ENCODE measurements at regions not wholly inside any gene's neighbourhood (a gene's known extent, or its start where the extent isn't known, plus 50 kb on each side); places are given as distances from the start of the nearest gene placed in this dataset.
"Not testable (repeated sequence)": the region's sequence is repeated elsewhere in the genome, so short reads cannot be mapped to it uniquely, and the experiment has no call there.

DNA sequence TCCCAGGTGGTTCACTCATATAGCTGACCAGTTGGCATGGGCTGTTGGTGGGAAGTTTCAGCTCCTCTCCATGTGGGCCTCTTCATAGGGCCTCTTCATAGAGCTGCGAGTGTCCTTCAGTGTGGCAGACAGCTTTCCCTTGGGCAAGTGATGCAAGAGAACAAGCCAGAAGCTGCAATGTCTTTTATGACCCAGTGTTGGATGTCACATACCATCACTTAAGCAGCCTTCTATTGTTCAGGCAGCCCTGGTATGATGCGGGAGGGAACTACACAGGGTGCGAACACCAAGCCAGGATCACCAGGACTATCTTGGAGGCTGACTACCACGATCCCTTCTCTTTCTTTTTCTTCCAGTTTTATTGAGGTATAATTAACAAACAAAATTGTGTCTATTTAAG lies 126.5 kb upstream of the ITGA6 start:
- ChIA-PET POLR2A (no interaction called here), CTCF (interaction anchor here (1.0 kb wide), 2 partner anchors 13 to 14 kb away, joined by 3 read pairs; no protein-coding TSS in a partner anchor)
- no peak for DNase-seq (ENCODE audit: extremely low spot score)
- TF ChIP-seq, protein P1, sequence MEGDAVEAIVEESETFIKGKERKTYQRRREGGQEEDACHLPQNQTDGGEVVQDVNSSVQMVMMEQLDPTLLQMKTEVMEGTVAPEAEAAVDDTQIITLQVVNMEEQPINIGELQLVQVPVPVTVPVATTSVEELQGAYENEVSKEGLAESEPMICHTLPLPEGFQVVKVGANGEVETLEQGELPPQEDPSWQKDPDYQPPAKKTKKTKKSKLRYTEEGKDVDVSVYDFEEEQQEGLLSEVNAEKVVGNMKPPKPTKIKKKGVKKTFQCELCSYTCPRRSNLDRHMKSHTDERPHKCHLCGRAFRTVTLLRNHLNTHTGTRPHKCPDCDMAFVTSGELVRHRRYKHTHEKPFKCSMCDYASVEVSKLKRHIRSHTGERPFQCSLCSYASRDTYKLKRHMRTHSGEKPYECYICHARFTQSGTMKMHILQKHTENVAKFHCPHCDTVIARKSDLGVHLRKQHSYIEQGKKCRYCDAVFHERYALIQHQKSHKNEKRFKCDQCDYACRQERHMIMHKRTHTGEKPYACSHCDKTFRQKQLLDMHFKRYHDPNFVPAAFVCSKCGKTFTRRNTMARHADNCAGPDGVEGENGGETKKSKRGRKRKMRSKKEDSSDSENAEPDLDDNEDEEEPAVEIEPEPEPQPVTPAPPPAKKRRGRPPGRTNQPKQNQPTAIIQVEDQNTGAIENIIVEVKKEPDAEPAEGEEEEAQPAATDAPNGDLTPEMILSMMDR (IDR thresholded peaks at IDR 0.05; ENCODE audit: control extremely low read depth, extremely low read depth, low read depth, missing control alignments): no peak

DNA sequence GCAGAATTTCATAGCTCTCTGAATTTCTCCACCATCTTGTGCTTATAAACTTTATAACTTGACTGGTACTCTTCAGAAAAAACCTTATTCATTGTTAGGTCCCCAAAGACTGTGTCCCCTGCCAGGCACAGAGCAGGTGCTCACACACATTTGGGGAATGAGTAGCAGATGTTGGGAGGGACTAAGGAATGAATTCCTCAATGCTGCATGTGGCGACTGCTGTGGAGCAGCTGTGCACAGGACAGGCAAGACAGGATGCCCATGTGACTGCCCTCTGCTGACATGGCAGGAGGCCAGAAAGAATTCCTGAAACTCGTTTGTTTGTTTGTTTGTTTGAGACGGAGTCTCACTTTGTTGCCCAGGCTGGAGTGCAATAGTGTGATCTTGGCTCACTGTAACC lies 122.3 kb upstream of the ITGA6 start:
- CTCF ChIA-PET: no interaction called here
- POLR2A ChIA-PET: no interaction called here
- DNase-seq (ENCODE audit: extremely low spot score): no peak
- TF ChIP-seq, protein P1 (IDR thresholded peaks at IDR 0.05; ENCODE audit: control extremely low read depth, extremely low read depth, low read depth, missing control alignments): no peak

DNA sequence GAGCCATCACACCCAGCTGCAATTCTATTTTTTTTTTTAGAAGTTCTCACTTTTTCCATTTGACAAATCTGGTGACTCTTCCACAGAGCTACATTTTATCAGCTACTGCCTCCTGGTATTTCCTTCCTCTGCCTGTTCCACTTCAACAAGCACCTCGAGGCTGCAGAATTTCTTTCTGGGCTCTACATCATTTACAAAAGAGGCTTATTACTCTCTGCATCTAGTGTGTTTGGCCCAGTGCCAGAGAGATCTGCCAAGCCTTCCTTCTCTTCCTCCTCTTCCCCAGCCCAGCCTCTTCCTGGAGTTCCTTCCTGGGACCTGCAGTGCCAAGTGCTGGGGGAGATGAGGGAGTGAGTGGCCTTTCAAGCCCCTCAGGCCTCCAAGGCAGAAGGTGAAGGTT lies 119.6 kb upstream of the ITGA6 start:
- no peak for DNase-seq (ENCODE audit: extremely low spot score)
- POLR2A ChIA-PET: no interaction called here
- CTCF ChIA-PET: no interaction called here
- TF ChIP-seq, protein P1 (IDR thresholded peaks at IDR 0.05; ENCODE audit: control extremely low read depth, extremely low read depth, low read depth, missing control alignments): no peak

DNA sequence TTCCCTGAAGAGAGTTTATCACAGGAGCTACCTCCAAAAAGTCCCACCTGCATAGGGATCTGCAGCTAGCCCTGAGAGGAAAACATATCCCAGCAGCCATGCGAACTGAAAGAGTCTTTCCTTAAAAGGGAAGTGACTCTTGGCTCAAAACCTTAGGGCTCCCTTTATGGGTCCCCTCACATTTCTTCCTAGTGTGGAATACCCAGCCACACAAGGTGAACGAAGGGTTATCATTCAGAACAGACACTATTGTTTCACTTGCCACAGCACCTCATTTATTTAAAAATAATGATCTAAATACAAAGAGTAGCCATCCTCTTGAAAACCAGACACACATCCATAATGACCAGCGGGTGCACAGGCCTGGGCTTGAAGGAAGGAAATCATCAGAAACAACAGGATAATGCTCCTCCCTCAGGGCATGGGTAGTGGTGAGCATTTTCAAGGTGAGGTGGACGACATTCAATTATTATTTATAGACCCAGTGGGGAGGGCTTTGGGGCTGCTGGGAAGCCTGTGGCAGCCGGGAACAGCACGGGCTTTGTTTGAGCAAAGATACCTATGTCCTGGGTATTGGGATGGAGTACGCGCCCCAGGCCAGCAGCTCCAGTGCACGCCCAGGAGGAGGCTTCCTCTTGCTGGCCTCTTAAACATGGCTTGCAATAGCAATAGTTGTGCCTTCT lies 119.0 kb upstream of the ITGA6 start:
- ChIA-PET CTCF (no interaction called here), POLR2A (no interaction called here)
- TF ChIP-seq, protein P1 (IDR thresholded peaks at IDR 0.05; ENCODE audit: control extremely low read depth, extremely low read depth, low read depth, missing control alignments): no peak
- DNase-seq (ENCODE audit: extremely low spot score): no peak

DNA sequence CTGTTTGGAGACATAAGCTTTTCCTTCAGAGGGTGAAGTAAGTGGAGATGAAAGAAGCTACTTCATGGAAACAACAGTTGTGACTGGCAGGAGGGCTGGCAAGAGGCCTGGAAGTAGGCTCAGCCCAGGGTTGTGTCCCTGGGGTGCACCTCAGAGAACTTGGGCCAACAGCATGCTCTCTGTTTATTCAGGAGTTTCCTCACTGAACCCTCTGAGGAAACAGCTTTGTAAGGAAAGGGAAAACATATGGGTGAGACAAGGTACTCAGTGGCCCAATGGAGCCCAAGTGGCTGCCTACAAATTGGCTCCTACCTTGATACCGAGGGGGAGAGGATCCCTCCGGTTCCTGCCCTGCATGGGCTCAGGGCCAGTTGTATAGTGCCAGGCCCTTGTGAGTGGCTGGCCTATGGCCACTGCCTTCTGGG lies 115.5 kb upstream of the ITGA6 start:
- ChIA-PET POLR2A (no interaction called here), CTCF (interaction anchor here (1.0 kb wide), 1 partner anchor 13 kb away, joined by 5 read pairs; no protein-coding TSS in a partner anchor)
- no peak for DNase-seq (ENCODE audit: extremely low spot score)
- TF ChIP-seq, protein P1 (IDR thresholded peaks at IDR 0.05; ENCODE audit: control extremely low read depth, extremely low read depth, low read depth, missing control alignments): no peak

DNA sequence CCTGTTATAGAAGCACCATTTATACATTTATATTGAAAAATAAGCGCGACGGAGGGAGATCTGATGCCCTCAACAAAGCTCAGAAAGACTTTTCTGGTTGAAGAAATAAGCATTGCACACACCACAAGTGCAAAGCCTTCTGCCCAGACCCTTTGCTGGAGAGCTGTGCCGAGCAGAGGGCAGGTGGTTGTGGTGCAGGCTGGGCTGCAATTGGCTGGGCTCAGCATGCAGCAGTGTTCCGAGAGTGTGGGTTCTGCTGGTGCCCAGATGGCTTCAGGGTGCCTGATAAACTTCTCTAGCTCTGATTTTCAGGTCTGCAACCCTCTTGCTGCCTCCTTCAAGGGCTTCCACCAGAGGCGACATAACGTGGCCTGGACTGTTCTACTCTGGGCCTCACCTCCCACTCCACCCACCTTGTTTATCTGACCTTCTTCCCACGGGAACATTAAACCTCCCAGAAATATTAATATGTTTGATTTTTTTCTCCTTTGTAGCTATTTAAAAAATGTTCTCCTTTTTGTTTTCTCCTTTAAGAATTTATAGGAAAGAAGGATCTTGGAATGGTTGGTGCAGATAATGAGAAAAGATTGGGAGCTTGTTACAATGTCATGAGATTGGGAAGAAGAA lies 113.6 kb upstream of the ITGA6 start:
- TF ChIP-seq, protein P1 (IDR thresholded peaks at IDR 0.05; ENCODE audit: control extremely low read depth, extremely low read depth, low read depth, missing control alignments): no peak
- ChIA-PET POLR2A (no interaction called here), CTCF (interaction anchor here (0.9 to 1.4 kb wide), 5 partner anchors 10 to 22 kb away, joined by 3 to 4 read pairs (median 3); no protein-coding TSS in a partner anchor)
- DNase-seq (ENCODE audit: extremely low spot score): no peak

DNA sequence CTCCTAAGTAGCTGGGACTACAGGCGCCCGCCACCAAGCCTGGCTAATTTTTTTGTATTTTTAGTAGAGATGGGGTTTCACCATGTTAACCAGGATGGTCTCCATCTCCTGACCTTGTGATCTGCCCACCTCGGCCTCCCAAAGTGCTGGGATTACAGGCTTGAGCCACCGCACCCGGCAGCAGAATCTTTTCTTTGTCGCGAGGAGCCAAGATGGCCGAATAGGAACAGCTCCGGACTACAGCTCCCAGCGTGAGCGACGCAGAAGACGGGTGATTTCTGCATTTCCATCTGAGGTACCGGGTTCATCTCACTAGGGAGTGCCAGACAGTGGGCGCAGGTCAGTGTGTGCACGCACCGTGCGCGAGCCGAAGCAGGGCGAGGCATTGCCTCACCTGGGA lies 112.3 kb upstream of the ITGA6 start:
- CTCF ChIA-PET; POLR2A ChIA-PET; DNase-seq (ENCODE audit: extremely low spot score): not testable (repeated sequence)
